ENCODE measurements at regions not wholly inside any gene's neighbourhood (a gene's known extent, or its start where the extent isn't known, plus 50 kb on each side); places are given as distances from the start of the nearest gene placed in this dataset.
"Not testable (repeated sequence)": the region's sequence is repeated elsewhere in the genome, so short reads cannot be mapped to it uniquely, and the experiment has no call there.

DNA sequence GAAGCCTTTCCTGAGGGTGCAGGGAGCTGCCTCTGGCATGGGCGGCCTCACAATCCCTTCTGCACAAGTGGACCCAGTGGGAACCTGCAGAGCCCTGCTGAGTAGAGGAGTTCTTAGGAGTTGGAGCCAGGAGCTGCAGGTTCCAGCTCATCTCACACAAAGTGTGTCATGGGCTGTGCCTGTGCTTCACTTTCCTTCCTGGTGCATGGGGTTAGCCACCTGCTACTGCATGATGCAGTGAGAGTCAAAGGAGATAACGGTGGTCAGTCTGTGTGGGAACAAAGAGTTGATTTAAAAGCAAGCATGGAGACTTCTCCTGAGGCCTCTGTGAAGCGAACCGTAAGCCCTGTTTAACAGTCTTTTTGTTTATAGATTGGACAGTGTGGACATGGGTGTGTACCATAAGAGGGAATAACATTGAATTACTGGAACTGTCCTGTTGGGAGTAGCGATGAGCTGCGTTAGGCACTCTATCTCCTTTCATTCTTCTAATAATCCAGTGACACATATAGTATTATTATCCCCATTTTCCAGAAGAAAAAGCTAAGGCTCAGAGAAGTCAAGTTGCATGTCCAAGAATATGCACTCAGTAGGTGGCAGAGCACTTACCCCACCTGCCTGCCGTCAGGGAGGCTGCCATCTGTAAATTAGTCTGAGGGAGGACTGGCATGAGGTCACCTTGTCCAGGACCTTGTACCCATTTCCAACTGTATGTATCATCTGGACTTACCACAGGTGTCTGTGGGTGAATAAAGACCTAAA, 68.7 kb upstream of the PRR23C start:
- no peak for DNase-seq (ENCODE audit: extremely low spot score, insufficient read length, low read depth)
- no peak for FAIRE-seq

- no peak for FAIRE-seq
Observed at GRCh38 chr3:139113993-139114375, 69.3 kb upstream of the PRR23C start.

GRCh38 chr3:139116631-139117030, 71.9 kb upstream of the PRR23C start:
- not testable (repeated sequence) for DNase-seq (ENCODE audit: extremely low spot score, insufficient read length, low read depth); FAIRE-seq

More at GRCh38 chr3:139113993-139114375, 69.3 kb upstream of the PRR23C start:
- DNase-seq (ENCODE audit: extremely low spot score, insufficient read length, low read depth) = no peak

DNA sequence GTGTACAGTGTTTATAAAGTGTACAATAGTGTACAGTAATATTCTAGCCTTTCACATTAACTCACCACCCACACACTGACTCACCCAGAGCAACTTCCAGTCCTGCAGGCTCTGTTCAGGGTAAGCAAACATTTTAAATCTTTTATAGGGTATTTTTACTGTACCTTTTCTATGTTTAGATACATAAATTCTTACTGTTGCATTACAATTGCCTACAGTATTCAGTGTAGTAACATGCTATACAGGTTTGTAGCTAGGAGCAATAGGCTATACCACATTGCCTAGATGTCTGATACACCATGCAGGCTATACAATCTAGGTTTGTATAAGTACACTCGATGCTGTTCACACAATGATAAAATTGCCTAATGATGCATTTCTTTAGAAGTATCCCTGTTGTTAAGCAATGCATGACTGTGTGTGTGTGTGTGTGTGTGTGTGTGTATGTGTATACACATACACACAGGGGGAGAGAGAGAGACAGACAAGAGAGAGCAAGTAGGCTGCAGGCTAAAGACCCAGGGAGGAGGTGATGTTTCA, 72.5 kb upstream of the PRR23C start:
- DNase-seq (ENCODE audit: extremely low spot score, insufficient read length, low read depth) (no peak), FAIRE-seq (no peak)

DNA sequence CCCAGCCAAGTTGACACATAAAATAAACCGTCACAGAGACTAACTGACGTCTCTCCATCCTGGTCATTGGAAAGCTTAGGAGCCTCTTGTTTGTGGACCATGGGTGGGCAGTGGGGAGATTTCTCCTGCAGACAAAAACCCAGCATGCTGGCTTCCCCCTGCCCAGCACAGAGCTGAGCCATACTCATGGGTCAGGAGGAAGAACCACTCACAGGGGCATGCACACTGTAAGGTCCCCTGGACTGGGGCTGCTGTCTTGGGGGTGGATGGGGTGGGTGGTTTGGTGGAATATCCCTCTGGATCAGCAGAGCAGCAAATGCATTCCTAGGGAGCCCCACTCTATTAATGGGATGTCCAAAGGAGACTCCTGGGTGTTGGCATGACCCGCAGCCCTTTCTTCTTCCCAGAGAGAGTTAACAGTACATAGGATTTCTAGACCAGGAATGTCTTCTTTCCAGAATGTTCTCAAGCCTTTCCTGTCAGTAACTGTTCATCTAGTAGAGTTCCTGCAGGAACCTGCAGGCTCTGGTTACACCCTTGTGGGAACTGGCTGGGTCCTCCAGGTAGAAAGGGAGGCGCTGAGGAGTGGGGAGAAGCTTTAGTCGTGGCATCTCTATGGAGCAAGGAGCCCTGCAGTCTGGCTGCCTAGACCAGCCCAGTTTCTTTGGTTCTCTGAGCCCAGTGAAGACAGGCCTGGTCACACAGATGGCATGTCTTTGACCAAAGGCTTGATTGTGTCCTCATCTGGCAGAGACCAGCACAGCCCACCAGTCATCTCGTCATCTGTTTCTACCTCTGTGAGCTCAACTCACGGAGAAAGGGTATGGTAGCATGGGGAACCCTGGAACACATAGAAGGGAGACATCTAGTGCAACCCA, 73.4 kb upstream of the PRR23C start:
- no peak for FAIRE-seq
- DNase-seq (ENCODE audit: extremely low spot score, insufficient read length, low read depth) = no peak

GRCh38 chr3:139118835-139119234, 74.1 kb upstream of the PRR23C start:
- no peak for DNase-seq (ENCODE audit: extremely low spot score, insufficient read length, low read depth)
- no peak for FAIRE-seq

- DNase-seq (ENCODE audit: extremely low spot score, insufficient read length, low read depth) = no peak
- FAIRE-seq = no peak
Observed at GRCh38 chr3:139119331-139120025, 74.8 kb upstream of the PRR23C start.

DNA sequence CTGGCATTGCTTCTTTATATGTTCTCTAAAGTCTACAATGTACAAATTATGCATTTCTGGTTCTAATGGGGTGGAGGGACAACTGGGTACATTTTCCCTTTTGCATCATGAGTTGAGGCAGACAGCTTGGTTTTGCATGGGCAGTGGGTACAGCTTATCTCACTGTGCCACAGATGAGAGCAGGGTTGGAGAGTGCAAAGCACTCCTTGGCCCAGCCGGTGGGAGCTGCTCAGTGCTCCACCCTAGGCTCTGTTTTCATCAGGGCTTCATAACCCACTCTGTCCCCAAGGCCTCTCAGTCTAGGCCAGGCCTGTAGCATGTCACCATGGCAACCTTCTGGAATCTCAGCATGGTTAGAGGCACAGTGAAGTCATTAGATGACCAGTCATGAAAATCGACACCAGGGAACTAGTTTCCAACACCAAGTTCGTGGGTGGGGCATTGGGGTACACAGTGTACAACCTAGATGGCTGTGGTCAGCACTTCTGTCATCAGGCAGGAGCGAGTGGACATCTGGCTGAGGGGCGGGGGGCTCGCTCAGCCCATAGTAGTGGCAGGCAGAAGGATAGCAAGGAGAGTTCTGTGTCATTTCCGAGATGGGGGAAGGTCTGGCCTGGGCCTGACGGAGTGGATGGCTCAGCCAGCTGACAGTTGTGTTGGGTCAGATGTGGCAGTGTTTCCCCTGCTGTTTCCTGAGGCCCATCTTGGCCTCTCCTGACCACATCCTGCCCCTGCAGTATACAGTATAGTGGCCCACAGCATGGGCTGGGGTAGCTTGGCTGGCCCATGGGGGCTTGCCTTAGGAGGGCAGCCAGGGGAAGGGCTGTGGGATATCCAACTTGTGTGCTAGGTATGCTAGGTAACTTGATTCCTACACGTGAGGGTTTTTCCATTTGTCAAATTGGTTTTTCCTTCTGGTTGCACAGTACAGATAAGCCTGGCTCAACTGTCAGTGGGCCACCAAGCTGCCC, 75.7 kb upstream of the PRR23C start:
- DNase-seq (ENCODE audit: extremely low spot score, insufficient read length, low read depth) (no peak), FAIRE-seq (no peak)

GRCh38 chr3:139121513-139122220, 77.0 kb upstream of the PRR23C start:
- DNase-seq (ENCODE audit: extremely low spot score, insufficient read length, low read depth) = no peak
- FAIRE-seq = no peak

- FAIRE-seq = no peak
- DNase-seq (ENCODE audit: extremely low spot score, insufficient read length, low read depth) = no peak
Observed at GRCh38 chr3:139122221-139122581, 77.5 kb upstream of the PRR23C start.

DNA sequence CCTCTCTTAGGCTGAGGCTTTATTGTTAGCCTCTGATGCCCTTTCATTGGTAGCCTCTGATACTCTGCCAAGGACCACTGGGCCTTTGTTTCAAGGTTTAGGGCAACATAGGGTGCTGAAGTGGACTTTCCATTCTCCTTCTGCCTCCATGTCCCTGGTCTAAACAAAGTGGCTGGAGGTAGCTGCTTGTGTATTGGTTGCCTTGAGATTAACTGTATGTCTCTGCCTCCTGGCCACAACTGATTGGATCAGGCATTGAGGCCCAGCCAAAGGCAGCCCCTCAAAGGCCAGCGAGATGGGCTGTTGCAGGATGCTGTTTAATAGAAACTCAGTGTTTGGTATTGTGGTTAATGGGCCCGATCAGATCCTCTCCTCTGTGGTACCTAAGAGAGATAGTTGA, 77.9 kb upstream of the PRR23C start:
- FAIRE-seq (no peak), DNase-seq (ENCODE audit: extremely low spot score, insufficient read length, low read depth) (no peak)

GRCh38 chr3:139123377-139124095, 78.8 kb upstream of the PRR23C start:
- no peak for DNase-seq (ENCODE audit: extremely low spot score, insufficient read length, low read depth)
- FAIRE-seq = no peak

GRCh38 chr3:139124197-139124596, 79.5 kb upstream of the PRR23C start:
- FAIRE-seq (no peak), DNase-seq (ENCODE audit: extremely low spot score, insufficient read length, low read depth) (no peak)

DNA sequence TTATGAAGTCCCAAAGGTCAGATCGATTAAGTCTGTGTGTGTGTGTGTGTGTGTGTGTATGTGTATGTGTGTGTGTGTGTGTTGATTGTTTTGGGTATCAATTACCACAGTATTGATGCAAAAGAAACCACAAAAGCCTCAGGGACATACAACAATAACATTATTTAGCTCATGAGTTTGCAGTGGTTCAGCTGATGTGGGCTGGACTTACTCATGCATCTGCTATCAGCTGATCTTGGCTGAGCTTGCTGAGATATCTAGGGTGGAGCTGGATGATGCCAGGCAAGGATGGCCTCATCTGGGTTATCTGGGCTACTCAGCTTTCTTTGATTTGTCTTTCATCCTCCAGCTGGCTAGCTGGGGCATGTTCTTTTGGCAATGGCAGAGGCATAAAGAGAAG, 82.4 kb upstream of the PRR23C start:
- DNase-seq (ENCODE audit: extremely low spot score, insufficient read length, low read depth) = no peak
- FAIRE-seq = no peak

DNA sequence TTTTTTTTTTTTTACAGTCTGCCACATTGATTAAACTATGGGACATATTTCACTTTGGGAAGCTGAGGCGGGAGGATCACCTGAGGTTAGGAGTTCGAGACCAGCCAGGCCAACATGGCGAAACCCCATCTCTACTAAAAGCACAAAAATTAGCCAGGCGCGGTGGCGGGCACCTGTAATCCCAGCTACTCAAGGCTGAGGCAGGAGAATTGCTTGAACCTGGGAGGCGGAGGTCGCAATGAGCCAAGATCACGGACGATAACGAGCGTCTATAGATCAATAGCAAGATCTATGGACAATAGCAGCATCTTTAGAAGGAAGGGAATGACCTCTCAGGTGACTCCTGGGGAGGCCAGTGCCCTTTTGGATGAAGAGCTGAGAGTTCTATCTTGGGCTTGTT, 82.9 kb upstream of the PRR23C start:
- DNase-seq (ENCODE audit: extremely low spot score, insufficient read length, low read depth); FAIRE-seq: not testable (repeated sequence)

DNA sequence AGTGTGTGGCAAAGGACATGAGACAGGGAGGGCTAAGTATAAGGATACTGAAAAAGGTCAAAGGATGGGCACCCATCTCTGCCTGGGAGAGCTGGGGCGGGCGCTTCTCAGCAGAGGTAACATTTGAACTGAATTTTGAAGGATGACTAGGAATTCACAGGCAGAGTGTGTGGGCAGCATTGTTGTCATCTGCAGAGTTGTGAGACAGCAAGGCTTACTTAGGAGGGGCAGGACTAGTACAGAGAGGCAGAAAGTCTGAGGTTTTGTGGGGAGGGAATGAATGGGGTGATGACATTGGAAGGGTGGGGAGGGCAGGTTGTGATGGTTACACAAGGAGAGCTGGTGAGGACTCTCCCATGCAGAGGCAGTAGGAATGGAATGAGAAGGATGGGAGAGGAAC, 84.1 kb upstream of the PRR23C start:
- no peak for DNase-seq (ENCODE audit: extremely low spot score, insufficient read length, low read depth)
- no peak for FAIRE-seq

GRCh38 chr3:139129892-139130291, 85.2 kb upstream of the PRR23C start:
- DNase-seq (ENCODE audit: extremely low spot score, insufficient read length, low read depth) = no peak
- FAIRE-seq = no peak
